ENCODE measurements at regions not wholly inside any gene's neighbourhood (a gene's known extent, or its start where the extent isn't known, plus 50 kb on each side); places are given as distances from the start of the nearest gene placed in this dataset.

DNA sequence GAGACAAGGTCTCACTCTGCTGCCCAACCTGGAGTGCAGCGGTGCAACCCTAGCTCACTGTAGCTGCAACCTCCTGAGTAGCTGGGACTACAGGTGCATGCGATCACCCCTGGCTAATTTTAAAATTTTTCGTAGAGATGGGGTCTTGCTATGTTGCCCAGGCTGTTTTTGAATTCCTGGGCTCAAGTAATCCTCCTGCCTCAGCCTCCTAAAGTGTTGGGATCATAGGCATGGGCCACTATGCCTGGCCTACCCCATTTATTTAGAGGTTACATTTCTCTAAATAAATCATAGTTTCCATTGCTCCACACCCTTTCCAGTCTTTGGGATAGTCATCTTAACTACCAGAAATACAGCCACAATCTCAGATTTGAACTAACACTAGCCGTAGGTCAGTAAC lies 134.7 kb upstream of the CITED2 start:
- Mint-ChIP-seq H3K9me3 (no peaks in the 10 kb centered on the region), H3K4me3 (no peak overlapping the region), H3K27me3 (ENCODE audit: insufficient read depth) (no peaks in the 10 kb centered on the region), H3K36me3 (ENCODE audit: low read depth) (no peaks in the 10 kb centered on the region), H3K4me1 (ENCODE audit: low read depth) (0 out of 2 replicates have a peak, but pooled peaks cover 5% of the 10 kb centered on the region), H3K27ac (no peak overlapping the region)
- no peak for DNase-seq
- TF ChIP-seq, protein P1, sequence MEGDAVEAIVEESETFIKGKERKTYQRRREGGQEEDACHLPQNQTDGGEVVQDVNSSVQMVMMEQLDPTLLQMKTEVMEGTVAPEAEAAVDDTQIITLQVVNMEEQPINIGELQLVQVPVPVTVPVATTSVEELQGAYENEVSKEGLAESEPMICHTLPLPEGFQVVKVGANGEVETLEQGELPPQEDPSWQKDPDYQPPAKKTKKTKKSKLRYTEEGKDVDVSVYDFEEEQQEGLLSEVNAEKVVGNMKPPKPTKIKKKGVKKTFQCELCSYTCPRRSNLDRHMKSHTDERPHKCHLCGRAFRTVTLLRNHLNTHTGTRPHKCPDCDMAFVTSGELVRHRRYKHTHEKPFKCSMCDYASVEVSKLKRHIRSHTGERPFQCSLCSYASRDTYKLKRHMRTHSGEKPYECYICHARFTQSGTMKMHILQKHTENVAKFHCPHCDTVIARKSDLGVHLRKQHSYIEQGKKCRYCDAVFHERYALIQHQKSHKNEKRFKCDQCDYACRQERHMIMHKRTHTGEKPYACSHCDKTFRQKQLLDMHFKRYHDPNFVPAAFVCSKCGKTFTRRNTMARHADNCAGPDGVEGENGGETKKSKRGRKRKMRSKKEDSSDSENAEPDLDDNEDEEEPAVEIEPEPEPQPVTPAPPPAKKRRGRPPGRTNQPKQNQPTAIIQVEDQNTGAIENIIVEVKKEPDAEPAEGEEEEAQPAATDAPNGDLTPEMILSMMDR (IDR thresholded peaks at IDR 0.05), result no peak

DNA sequence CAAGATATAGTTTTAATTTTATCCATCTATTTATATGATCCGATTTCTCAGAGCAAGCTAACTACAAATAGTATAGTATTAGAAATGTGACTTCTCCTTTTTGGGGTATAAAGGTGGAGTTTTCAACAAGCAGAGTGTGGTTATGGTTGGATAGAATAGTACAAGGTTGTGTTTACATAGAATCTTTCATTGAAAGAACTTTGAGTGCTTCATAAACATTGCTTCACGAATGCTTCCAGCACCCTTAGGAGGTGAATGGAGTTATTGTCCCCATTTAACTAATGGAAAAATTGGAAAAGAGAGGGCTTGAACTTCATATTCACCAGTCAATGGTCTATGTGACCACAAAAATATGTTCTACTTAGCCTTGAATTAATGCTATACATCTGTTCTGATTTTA lies 134.1 kb upstream of the CITED2 start:
- no peak for DNase-seq
- no peaks in the 10 kb centered on the region for H3K27me3 Mint-ChIP-seq (ENCODE audit: insufficient read depth)
- H3K4me3 Mint-ChIP-seq, result no peak overlapping the region
- no peak overlapping the region for H3K27ac Mint-ChIP-seq
- TF ChIP-seq, protein P1 (IDR thresholded peaks at IDR 0.05), result no peak
- 0 out of 2 replicates have a peak, but pooled peaks cover 5% of the 10 kb centered on the region for H3K4me1 Mint-ChIP-seq (ENCODE audit: low read depth)
- H3K36me3 Mint-ChIP-seq (ENCODE audit: low read depth), result no peaks in the 10 kb centered on the region
- H3K9me3 Mint-ChIP-seq, result no peaks in the 10 kb centered on the region

- H3K4me3 Mint-ChIP-seq, result no peak overlapping the region
- no peaks in the 10 kb centered on the region for H3K9me3 Mint-ChIP-seq
- TF ChIP-seq, protein P1 (IDR thresholded peaks at IDR 0.05), result no peak
- H3K27ac Mint-ChIP-seq, result no peak overlapping the region
- no peak for DNase-seq
- no peaks in the 10 kb centered on the region for H3K36me3 Mint-ChIP-seq (ENCODE audit: low read depth)
- 0 out of 2 replicates have a peak, but pooled peaks cover 5% of the 10 kb centered on the region for H3K4me1 Mint-ChIP-seq (ENCODE audit: low read depth)
- no peaks in the 10 kb centered on the region for H3K27me3 Mint-ChIP-seq (ENCODE audit: insufficient read depth)
These were observed 133.6 kb upstream of the CITED2 start for GRCh38 chr6:139508023-139508422.

DNA sequence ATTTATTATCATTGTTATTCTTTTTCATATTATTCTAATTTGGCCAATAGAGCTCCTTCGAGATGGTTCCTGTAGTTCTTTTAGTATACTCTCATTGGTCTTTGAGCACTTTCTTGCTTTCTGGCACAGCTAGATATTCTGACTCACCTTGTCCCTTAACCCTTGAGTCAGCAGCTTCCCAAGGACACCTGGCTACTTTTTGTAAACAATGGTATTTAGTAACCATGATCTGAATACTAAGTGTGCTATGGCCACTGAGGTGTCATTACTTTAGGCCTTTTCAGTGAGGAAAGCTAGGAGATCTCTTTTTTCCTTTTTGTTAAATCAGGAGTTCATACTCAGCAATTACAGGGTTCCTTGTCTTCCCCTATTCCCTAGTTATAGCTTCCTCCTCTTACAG lies 126.5 kb upstream of the CITED2 start:
- Mint-ChIP-seq H3K4me1 (ENCODE audit: low read depth) (no peaks in the 10 kb centered on the region), H3K4me3 (no peak overlapping the region), H3K36me3 (ENCODE audit: low read depth) (no peaks in the 10 kb centered on the region; the same call in 1 of the 2 replicates), H3K27me3 (ENCODE audit: insufficient read depth) (no peaks in the 10 kb centered on the region), H3K9me3 (no peaks in the 10 kb centered on the region), H3K27ac (no peak overlapping the region)
- DNase-seq, result no peak
- TF ChIP-seq, protein P1 (IDR thresholded peaks at IDR 0.05), result no peak

GRCh38 chr6:139498715-139499114 lies 124.3 kb upstream of the CITED2 start:
- no peak overlapping the region for H3K4me3 Mint-ChIP-seq
- no peak for DNase-seq

More at GRCh38 chr6:139498715-139499114, 124.3 kb upstream of the CITED2 start:
- TF ChIP-seq, protein P1 (IDR thresholded peaks at IDR 0.05), result no peak
- no peaks in the 10 kb centered on the region for H3K4me1 Mint-ChIP-seq (ENCODE audit: low read depth)
- H3K36me3 Mint-ChIP-seq (ENCODE audit: low read depth), result no peaks in the 10 kb centered on the region; the same call in 1 of the 2 replicates
- H3K27me3 Mint-ChIP-seq (ENCODE audit: insufficient read depth), result no peaks in the 10 kb centered on the region
- H3K9me3 Mint-ChIP-seq, result no peaks in the 10 kb centered on the region
- H3K27ac Mint-ChIP-seq, result no peak overlapping the region

Measured in HFFc6 (cell line).